22Rv1 (cell line): ENCODE measurements at regions not wholly inside any gene's neighbourhood (a gene's known extent, or its start where the extent isn't known, plus 50 kb on each side); places are given as distances from the start of the nearest gene placed in this dataset.
"Not testable (repeated sequence)": the region's sequence is repeated elsewhere in the genome, so short reads cannot be mapped to it uniquely, and the experiment has no call there.

Experiments
- CTCF ChIP-seq: fragments of 450-650 bp; IDR thresholded peaks from 2 replicates; pipeline ENCODE4 v1.5.1; 2017; ENCODE audit warnings: mild to moderate bottlenecking
- ZFX ChIP-seq: fragments of 450-650 bp; IDR thresholded peaks from 2 replicates; pipeline ENCODE4 v1.6.1; 2017; ENCODE audit warnings: antibody characterized with exemption, borderline replicate concordance

- not testable (repeated sequence) for TF ChIP-seq CTCF, ZFX
Measured at GRCh38 chr13:68892596-68892995, 1215.0 kb upstream of the ATXN8OS start.
